ENCODE measurements at regions not wholly inside any gene's neighbourhood (a gene's known extent, or its start where the extent isn't known, plus 50 kb on each side); places are given as distances from the start of the nearest gene placed in this dataset.

GRCh38 chr16:64695684-64696083, 426.2 kb downstream of the CDH11 start:
- TF ChIP-seq POLR2A (IDR thresholded peaks at IDR 0.05) (no peak), CTCF (IDR thresholded peaks at IDR 0.05) (no peak)
- ATAC-seq = peak in 2 of 4 donors; percentile 75 to 81
- no peak for DNase-seq
- WGBS, 4 donors = 68 to 86% (median 70%) methylated on average over 4 of the region's 4 CpGs
- Histone ChIP-seq H3K4me3 (no peak overlapping the region), H3K27ac (no peak overlapping the region), H3K9me3 (no peaks in the 10 kb centered on the region), H3K36me3 (no peaks in the 10 kb centered on the region), H3K27me3 (no peaks in the 10 kb centered on the region), H3K4me1 (peaks cover 0 to 6% (median 0%) of the 10 kb centered on the region in 12 donors)
- intact Hi-C loops (cut with DNase I) = no loop called here

- Histone ChIP-seq H3K9me3 (no peaks in the 10 kb centered on the region), H3K27me3 (no peaks in the 10 kb centered on the region), H3K4me3 (no peak overlapping the region), H3K4me1 (peaks cover 0 to 5% (median 0%) of the 10 kb centered on the region in 12 donors), H3K27ac (no peak overlapping the region), H3K36me3 (no peaks in the 10 kb centered on the region)
- no peak for TF ChIP-seq CTCF (IDR thresholded peaks at IDR 0.05)
- WGBS, 4 donors = 79 to 84% (median 81%) methylated on average over 3 of the region's 3 CpGs
- no peak for DNase-seq
- ATAC-seq = no peak
- intact Hi-C loops (cut with DNase I) = no loop called here
These were observed 427.9 kb downstream of the CDH11 start for GRCh38 chr16:64693946-64694345.

GRCh38 chr16:64687786-64688185, 434.1 kb downstream of the CDH11 start:
- Histone ChIP-seq H3K27ac (no peak overlapping the region), H3K4me1 (no peaks in the 10 kb centered on the region), H3K4me3 (no peak overlapping the region), H3K9me3 (peaks cover 0 to 8% (median 0%) of the 10 kb centered on the region in 12 donors), H3K27me3 (no peaks in the 10 kb centered on the region), H3K36me3 (no peaks in the 10 kb centered on the region)
- DNase-seq (no peak), ATAC-seq (no peak)
- 87 to 92% (median 91%) methylated on average over 4 of the region's 4 CpGs for WGBS, 4 donors
- intact Hi-C loops (cut with DNase I) = no loop called here
- no peak for TF ChIP-seq CTCF (IDR thresholded peaks at IDR 0.05)
- no peak for TF ChIP-seq POLR2A (IDR thresholded peaks at IDR 0.05)

GRCh38 chr16:64687123-64687522, 434.7 kb downstream of the CDH11 start:
- intact Hi-C loops (cut with DNase I) = no loop called here
- Histone ChIP-seq H3K36me3 (no peaks in the 10 kb centered on the region), H3K9me3 (peaks cover 0 to 8% (median 0%) of the 10 kb centered on the region in 12 donors), H3K4me3 (no peak overlapping the region), H3K4me1 (no peaks in the 10 kb centered on the region), H3K27me3 (no peaks in the 10 kb centered on the region), H3K27ac (no peak overlapping the region)
- DNase-seq (no peak), ATAC-seq (no peak)
- WGBS, 4 donors = 61 to 76% (median 70%) methylated on average over 2 of the region's 2 CpGs
- TF ChIP-seq POLR2A (IDR thresholded peaks at IDR 0.05) (no peak), CTCF (IDR thresholded peaks at IDR 0.05) (no peak)
